ENCODE measurements at regions not wholly inside any gene's neighbourhood (a gene's known extent, or its start where the extent isn't known, plus 50 kb on each side); places are given as distances from the start of the nearest gene placed in this dataset.
"Not testable (repeated sequence)": the region's sequence is repeated elsewhere in the genome, so short reads cannot be mapped to it uniquely, and the experiment has no call there.

GRCh38 chr2:16202266-16203020 lies 262.1 kb downstream of the MYCN start:
- Histone ChIP-seq H3K36me3 (no peaks in the 10 kb centered on the region), H3K9me3 (ENCODE audit: severe bottlenecking) (no peaks in the 10 kb centered on the region), H3K27me3 (ENCODE audit: insufficient read depth, low read depth, severe bottlenecking) (no peaks in the 10 kb centered on the region), H3K4me3 (ENCODE audit: low read depth, low read length) (no peak overlapping the region), H3K27ac (no peak overlapping the region)
- DNase-seq, result no peak
- no peak for TF ChIP-seq CTCF (IDR thresholded peaks at IDR 0.05; ENCODE audit: low read depth, low read length)

GRCh38 chr2:16201848-16202247 lies 261.5 kb downstream of the MYCN start:
- Histone ChIP-seq H3K27ac (no peak overlapping the region), H3K4me3 (ENCODE audit: low read depth, low read length) (no peak overlapping the region), H3K36me3 (no peaks in the 10 kb centered on the region), H3K27me3 (ENCODE audit: insufficient read depth, low read depth, severe bottlenecking) (no peaks in the 10 kb centered on the region), H3K9me3 (ENCODE audit: severe bottlenecking) (no peaks in the 10 kb centered on the region)
- TF ChIP-seq CTCF (IDR thresholded peaks at IDR 0.05; ENCODE audit: low read depth, low read length), result no peak
- DNase-seq, result no peak

GRCh38 chr2:16200554-16201193 lies 260.3 kb downstream of the MYCN start:
- Histone ChIP-seq H3K27me3 (ENCODE audit: insufficient read depth, low read depth, severe bottlenecking) (no peaks in the 10 kb centered on the region), H3K27ac (no peak overlapping the region), H3K36me3 (no peaks in the 10 kb centered on the region), H3K4me3 (ENCODE audit: low read depth, low read length) (no peak overlapping the region), H3K9me3 (ENCODE audit: severe bottlenecking) (no peaks in the 10 kb centered on the region)
- DNase-seq, result no peak
- TF ChIP-seq CTCF (IDR thresholded peaks at IDR 0.05; ENCODE audit: low read depth, low read length), result no peak

GRCh38 chr2:16199882-16200553 lies 259.7 kb downstream of the MYCN start:
- TF ChIP-seq CTCF (IDR thresholded peaks at IDR 0.05; ENCODE audit: low read depth, low read length), result no peak
- no peak overlapping the region for H3K4me3 ChIP-seq (ENCODE audit: low read depth, low read length)
- no peak for DNase-seq
- H3K9me3 ChIP-seq (ENCODE audit: severe bottlenecking), result no peaks in the 10 kb centered on the region
- no peaks in the 10 kb centered on the region for H3K36me3 ChIP-seq
- no peak overlapping the region for H3K27ac ChIP-seq
- H3K27me3 ChIP-seq (ENCODE audit: insufficient read depth, low read depth, severe bottlenecking), result no peaks in the 10 kb centered on the region

- not testable (repeated sequence) for H3K36me3 ChIP-seq; H3K4me3 ChIP-seq (ENCODE audit: low read depth, low read length); DNase-seq; H3K27me3 ChIP-seq (ENCODE audit: insufficient read depth, low read depth, severe bottlenecking); H3K9me3 ChIP-seq (ENCODE audit: severe bottlenecking); H3K27ac ChIP-seq
Observed at GRCh38 chr2:16199241-16199640, 258.9 kb downstream of the MYCN start.

GRCh38 chr2:16198166-16198912 lies 258.0 kb downstream of the MYCN start:
- Histone ChIP-seq H3K27ac (no peak overlapping the region), H3K36me3 (no peaks in the 10 kb centered on the region), H3K9me3 (ENCODE audit: severe bottlenecking) (no peaks in the 10 kb centered on the region)

More at GRCh38 chr2:16198166-16198912, 258.0 kb downstream of the MYCN start:
- H3K4me3 ChIP-seq (ENCODE audit: low read depth, low read length), result no peak overlapping the region
- no peak for DNase-seq
- no peaks in the 10 kb centered on the region for H3K27me3 ChIP-seq (ENCODE audit: insufficient read depth, low read depth, severe bottlenecking)
- no peak for TF ChIP-seq CTCF (IDR thresholded peaks at IDR 0.05; ENCODE audit: low read depth, low read length)

Data from WERI-Rb-1 (cell line).